GM13977 (cell line): ENCODE measurements at regions not wholly inside any gene's neighbourhood (a gene's known extent, or its start where the extent isn't known, plus 50 kb on each side); places are given as distances from the start of the nearest gene placed in this dataset.

Experiments used
- DNase-seq: peaks from one replicate; pipeline ENCODE4 v3.0.0; 2012; ENCODE audit warnings: low spot score
- in situ Hi-C: fragments of 300-500 bp; cut with MboI; formaldehyde crosslinking; loops from one replicate; pipeline ENCODE4 v1.12.0; 2022; ENCODE audit warnings: low sequenced_read_pairs, low pct_unique_long_range_greater_than_20kb, mixed read lengths, inconsistent platforms; ENCODE audit not compliant: unreplicated experiment
- TF ChIP-seq, protein P1 (sequence below): IDR thresholded peaks from 2 replicates; pipeline ENCODE4 v1.5.1; 2012; ENCODE audit warnings: mild to moderate bottlenecking, control low read depth; ENCODE audit not compliant: insufficient read depth; ENCODE audit errors: extremely low read depth, missing control alignments

GRCh38 chr2:236954641-236955040 is 131.0 kb upstream of the COPS8 start:
- in situ Hi-C loops = no loop called here
- TF ChIP-seq, protein P1, sequence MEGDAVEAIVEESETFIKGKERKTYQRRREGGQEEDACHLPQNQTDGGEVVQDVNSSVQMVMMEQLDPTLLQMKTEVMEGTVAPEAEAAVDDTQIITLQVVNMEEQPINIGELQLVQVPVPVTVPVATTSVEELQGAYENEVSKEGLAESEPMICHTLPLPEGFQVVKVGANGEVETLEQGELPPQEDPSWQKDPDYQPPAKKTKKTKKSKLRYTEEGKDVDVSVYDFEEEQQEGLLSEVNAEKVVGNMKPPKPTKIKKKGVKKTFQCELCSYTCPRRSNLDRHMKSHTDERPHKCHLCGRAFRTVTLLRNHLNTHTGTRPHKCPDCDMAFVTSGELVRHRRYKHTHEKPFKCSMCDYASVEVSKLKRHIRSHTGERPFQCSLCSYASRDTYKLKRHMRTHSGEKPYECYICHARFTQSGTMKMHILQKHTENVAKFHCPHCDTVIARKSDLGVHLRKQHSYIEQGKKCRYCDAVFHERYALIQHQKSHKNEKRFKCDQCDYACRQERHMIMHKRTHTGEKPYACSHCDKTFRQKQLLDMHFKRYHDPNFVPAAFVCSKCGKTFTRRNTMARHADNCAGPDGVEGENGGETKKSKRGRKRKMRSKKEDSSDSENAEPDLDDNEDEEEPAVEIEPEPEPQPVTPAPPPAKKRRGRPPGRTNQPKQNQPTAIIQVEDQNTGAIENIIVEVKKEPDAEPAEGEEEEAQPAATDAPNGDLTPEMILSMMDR = no peak
- DNase-seq = no peak

DNA sequence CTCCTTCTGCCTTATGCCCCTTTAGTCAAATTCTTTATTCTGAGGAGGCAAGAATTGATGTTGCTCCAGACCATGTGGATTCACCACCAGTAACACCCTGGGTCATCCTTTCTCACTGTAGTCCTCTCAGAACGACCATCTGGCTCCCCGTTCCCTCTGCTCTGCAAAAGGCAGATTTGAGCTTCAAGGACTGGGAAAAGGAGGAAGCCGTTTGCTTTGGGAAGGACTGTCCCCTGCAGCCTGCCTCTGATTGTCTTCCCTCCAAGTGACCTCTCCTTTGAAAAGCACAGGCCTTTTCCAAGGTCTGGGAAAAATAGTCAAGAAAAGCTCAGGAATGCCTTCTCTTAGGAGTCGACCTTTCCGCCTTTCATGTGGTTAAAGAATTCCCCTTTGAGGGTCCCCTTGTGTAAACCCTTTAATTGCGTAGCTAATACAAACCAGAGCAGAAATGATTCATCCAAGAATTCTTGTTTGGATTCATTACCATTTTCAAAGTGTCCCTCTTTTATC is 130.1 kb upstream of the COPS8 start:
- DNase-seq = no peak
- in situ Hi-C loops = no loop called here
- TF ChIP-seq, protein P1 = no peak

DNA sequence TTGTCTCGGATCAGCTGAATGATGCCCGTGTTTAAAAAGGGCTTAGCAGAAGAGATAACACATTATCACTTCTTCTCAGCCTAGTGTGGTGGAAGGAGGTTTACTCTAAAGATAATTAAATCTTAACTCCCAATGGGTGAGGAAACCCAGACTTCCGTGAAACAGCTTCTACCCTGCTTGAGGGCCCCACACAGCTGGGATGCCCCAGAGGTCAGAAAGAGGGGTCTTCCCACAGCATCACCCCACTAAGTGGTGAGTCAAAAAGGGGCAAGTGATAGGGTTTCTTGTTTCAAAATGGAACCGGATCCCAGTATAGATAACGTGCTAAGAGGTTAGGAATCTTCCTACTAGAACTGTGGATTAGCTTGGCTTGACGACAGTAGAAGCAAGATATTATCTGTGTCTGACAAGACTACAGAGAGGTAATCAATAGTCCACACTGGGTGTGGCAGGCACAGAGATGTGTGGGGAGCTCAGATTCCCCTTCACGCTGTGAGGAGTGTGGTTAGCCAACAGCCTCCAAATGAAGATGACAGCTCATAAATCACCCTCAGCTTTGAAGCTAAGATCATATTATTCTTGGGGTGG is 129.6 kb upstream of the COPS8 start:
- in situ Hi-C loops = no loop called here
- no peak for DNase-seq

GRCh38 chr2:236956641-236957040 is 129.0 kb upstream of the COPS8 start:
- TF ChIP-seq, protein P1 = no peak
- DNase-seq = no peak
- in situ Hi-C loops = no loop called here

More for the DNA sequence above, 129.6 kb upstream of the COPS8 start:
- TF ChIP-seq, protein P1 = no peak

DNA sequence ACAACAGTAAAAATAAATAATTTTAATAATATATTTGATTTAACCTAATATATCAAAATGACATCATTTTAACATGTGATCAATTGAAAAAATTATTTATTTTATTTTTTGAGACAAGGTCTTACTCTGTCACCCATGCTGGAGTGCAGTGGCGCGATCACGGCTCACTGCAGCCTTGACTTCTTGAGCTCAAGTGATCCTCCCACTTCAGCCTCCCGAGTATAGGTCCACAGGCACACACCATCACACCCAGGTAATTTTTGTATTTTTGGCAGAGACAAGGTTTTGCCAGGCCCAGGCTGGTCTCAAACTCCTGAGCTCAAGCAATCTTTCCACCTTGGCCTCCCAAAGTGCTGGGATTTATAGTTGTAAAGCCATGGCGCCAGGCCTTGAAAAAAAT is 126.7 kb upstream of the COPS8 start:
- no peak for DNase-seq
- in situ Hi-C loops = no loop called here
- TF ChIP-seq, protein P1 = no peak

DNA sequence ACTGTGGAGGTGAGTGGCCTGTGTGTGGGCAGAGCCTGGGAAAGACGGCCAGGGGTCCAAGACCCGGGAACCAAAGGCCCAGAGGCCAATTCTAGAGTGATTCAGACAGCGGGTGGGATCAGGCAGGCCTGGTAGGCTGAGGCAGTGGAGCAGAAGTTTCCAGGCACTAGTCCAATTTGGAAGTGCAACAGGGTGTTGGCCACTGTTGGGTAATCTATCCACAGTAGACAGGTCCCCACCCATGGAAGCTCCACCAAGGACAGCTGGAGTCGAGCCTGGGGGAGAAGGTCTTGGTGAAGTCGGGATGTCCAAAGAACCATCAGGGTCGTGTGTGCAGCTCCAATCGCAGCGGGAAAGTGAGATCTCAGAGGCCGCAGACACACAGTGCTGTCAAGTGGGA is 125.8 kb upstream of the COPS8 start:
- in situ Hi-C loops = no loop called here
- TF ChIP-seq, protein P1 = no peak
- no peak for DNase-seq
